DOHH2 (cell line): ENCODE measurements at regions not wholly inside any gene's neighbourhood (a gene's known extent, or its start where the extent isn't known, plus 50 kb on each side); places are given as distances from the start of the nearest gene placed in this dataset.

Source experiments
- CTCF ChIP-seq: fragments of 200-600 bp; sonication (generic); IDR thresholded peaks from one replicate; pipeline ENCODE4 v1.5.1; 2014; ENCODE audit warnings: antibody characterized with exemption, mild to moderate bottlenecking, low read depth, low read length; ENCODE audit not compliant: poor library complexity, severe bottlenecking
- EZH2phosphoT487 ChIP-seq: fragments of 200-600 bp; sonication (generic); IDR thresholded peaks from 2 replicates; pipeline ENCODE4 v1.6.1; 2017; ENCODE audit warnings: borderline replicate concordance, mild to moderate bottlenecking, antibody characterized with exemption, low read length, moderate library complexity, mixed read lengths

GRCh38 chr4:164304861-164305260 lies 449.1 kb upstream of the SMIM31 start:
- TF ChIP-seq CTCF = no peak
- no peak for TF ChIP-seq EZH2phosphoT487
